GM21717 (cell line): ENCODE measurements at regions not wholly inside any gene's neighbourhood (a gene's known extent, or its start where the extent isn't known, plus 50 kb on each side); places are given as distances from the start of the nearest gene placed in this dataset.

Experiments
- ATAC-seq: cut with Tn5 transposase; IDR thresholded peaks from one replicate; pipeline ENCODE4 v1.9.1; 2021; ENCODE audit warnings: mild to moderate bottlenecking, moderate library complexity; ENCODE audit not compliant: unreplicated experiment

DNA sequence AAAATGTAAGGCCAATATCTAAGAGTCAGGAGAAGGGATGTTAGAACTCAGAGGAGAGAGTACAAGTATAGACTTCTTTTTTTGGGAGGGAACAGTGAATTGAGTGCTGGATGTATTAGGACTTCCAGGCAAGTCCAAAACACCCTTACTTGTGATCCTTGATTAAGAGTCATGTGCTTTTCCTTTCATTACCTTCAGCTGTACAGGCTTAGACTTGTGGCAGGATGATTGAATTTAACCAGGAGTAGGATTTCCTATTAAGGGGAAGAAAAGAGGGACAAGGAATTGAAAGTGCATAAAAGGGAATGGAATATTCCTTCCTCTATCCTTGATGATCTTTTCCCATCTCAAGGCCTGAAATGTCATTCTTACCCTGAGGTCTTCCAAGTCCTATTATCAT lies 606.7 kb downstream of the STIM2 start:
- no peak for ATAC-seq

DNA sequence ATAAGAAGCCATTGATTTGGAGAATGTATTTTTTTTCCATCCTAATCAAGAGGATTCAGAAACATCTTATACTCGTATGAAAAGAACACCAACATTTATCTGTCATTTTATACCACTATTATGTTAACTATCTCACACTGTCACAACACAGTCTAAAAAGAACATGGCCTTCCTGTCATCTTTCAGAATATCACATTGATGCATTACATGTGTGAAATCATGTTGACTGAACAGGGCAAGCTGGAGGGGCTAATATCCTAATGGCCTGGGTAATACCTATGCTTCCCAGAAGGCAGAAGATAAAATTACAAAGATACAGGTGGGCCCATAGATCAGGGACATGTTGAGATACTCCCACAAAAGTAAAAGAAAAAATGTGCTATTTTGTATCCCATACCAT lies 611.7 kb downstream of the STIM2 start:
- ATAC-seq: no peak

DNA sequence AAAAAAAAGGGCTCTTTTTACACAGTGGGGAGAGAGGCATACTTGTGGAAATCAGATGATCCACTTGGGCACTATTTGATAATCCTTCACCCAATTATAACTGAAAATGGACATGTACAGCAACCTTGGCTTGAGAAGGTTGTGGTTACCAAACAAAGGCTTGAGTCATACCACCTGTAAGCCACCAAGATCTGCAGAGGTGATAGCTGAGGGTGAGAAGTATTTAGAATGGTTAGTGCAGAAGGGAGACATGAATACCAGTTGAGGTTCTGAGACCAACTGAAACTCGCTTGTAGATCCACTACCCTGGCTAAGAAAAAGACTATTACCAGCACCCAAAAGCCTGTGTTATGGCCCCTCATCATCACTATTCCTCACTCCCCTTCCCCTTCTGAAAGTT lies 614.0 kb downstream of the STIM2 start:
- no peak for ATAC-seq

DNA sequence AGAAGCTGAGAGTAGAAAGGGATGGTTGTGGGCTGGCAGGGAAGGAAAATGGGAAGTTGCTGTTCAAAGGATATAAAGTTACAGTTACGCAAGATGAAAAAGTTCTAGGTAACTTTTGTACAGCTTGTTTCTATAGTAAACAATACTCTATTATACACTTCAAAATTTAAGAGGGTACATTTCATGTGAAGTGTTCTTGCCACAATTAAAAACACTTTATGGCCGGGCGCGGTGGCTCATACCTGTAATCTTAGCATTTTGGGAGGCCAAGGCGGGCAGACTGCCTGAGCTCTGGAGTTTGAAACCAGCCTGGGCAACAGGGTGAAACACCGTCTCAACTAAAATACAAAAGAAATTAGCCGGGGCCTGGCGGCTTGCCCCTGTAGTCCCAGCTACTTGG lies 623.6 kb downstream of the STIM2 start:
- ATAC-seq: no peak

DNA sequence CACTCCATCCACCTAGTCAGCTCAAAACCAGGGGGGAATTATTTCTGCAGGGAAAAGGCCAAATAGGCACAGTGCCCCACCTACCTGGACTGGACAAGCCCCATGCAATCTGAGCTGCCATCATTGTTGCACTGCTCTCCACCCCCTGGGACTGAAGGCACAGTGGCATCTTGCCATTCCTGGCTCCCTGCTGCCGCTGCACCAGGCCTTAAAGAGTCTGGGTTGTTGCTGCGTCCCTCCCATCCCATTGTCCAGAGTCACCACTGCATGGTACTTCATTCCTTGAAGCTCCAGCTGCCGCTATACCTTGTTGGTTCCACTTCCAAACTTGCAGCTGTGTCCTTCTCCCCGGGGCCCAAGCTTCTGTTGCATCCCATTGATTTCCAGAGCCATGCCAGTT lies 629.7 kb downstream of the STIM2 start:
- no peak for ATAC-seq

DNA sequence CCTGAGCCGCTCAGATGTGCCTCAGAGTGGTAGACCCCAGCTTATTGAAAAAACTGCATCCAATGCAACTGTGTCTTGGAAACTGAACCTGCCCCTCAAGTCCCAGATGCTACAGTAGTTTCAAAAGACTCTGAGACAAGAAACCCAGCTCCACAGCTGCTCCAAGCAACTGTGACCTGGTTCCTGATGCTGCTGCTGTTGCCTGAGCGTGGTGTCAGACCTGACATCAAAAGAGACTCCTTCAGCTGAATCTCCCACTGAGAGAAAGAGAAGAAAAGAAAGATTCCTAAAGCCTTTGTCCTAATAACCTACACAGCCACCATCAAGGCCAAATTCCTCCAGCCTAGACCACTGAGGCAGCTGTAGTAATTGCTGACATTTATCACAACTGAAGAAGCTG lies 630.1 kb downstream of the STIM2 start:
- ATAC-seq: no peak

DNA sequence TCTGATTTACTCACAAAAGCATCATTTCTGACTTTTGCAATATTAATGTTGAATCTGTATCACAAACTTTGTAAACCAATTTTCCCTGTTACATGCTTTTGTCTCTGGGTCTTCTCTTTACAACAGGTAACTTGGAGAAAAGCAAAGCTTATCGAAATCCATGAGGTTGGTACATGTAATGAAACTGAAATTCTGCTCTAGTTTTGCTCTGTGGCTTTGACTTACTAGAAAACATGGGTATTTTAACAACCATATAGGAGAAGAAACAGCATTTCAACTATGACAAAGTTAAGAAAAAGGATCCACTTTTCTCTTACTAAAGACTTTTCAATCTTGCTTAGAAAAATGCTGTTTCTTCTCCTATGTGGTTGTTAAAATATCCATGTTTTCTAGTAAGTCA lies 645.8 kb downstream of the STIM2 start:
- no peak for ATAC-seq

DNA sequence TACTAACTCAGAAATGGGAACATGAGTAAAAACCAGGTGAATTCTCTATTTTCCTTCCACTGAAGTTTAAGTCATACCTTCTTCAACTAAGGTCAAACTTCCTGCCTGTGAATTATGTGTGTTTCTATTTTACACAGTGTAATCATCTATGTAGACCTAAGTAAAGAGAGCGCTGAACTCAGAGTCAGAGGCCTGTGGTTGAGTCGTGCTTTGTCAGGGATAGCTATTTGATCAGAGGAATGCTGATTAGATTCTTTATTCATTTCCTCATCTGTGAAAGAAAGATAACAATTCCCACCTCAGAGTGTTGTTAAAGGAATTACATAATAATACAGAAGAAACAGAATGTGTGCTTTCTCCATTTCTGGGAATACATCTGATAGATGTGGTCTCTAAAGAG lies 654.1 kb downstream of the STIM2 start:
- ATAC-seq: no peak

DNA sequence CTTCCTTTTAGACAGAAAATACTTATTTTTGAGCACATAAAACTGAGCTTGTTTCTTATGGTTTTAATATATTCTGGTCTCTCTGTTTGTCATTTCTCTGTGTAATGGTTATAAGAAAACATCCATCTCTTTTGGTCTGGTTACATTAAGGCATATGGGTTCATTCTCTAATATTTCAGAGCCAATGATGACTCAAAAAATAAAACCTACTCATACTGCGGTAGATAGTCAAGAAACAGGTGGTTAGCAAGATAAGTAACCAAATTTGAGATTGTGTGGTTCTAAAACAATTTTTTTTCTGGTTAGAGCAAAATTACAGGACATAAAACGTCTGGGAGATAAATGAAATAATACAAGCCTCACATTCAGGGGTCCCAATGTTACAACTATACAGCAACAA lies 654.5 kb downstream of the STIM2 start:
- ATAC-seq: no peak

DNA sequence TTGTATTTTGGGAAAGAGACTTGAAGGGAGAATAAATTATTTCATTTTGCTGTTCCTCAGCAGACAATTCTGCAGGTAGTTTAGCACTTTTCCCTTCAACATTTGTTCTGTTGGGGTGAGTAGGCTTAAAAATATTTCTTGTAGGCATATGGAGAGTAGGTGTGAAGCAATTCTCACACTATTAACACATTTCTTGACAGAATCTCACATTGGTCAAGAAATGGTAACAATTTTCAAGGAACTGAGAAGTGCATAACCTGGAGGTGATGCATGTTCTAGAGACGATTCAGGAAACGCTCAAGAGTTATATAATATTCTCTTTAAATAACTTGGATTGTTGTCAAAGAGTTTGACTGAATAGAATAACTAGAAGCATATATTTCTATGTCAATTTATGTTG lies 658.2 kb downstream of the STIM2 start:
- no peak for ATAC-seq

DNA sequence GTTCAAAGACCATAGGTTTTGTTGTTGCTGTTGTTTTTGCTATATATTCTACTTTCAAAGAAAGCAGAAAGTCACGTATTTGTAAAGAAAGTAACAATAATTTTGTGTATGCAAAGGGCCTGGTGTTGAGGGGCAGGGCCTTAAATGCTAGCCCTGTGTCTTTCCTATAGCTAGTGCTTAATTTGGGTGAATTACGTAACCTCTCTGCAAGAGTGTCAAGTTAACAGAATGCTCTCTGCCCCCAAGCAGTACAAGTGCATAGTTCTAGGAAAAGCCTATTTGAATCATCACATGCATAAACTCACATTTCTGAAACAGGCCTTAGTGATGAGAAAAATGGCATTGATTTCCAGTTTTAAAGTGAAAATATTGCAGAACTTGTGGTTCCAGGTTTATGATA lies 663.6 kb downstream of the STIM2 start:
- ATAC-seq: no peak

DNA sequence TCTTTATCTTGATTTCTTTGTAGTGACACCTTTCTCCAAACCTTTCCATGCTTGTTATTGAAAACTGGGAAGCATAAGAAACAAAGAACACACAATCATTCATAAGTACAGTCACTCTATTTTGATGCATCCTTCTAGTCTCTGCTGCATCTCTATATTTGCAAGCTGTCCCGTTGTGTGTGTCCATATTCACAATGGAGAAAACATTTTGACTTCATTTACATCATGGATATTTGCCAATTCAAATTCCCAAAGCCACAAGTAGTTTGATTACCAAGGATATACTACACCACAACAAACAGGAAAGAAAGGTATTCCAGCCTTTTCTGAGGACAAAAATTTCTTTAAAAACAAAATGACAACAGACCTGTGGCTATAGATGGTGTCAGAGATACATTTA lies 673.8 kb downstream of the STIM2 start:
- ATAC-seq: no peak

DNA sequence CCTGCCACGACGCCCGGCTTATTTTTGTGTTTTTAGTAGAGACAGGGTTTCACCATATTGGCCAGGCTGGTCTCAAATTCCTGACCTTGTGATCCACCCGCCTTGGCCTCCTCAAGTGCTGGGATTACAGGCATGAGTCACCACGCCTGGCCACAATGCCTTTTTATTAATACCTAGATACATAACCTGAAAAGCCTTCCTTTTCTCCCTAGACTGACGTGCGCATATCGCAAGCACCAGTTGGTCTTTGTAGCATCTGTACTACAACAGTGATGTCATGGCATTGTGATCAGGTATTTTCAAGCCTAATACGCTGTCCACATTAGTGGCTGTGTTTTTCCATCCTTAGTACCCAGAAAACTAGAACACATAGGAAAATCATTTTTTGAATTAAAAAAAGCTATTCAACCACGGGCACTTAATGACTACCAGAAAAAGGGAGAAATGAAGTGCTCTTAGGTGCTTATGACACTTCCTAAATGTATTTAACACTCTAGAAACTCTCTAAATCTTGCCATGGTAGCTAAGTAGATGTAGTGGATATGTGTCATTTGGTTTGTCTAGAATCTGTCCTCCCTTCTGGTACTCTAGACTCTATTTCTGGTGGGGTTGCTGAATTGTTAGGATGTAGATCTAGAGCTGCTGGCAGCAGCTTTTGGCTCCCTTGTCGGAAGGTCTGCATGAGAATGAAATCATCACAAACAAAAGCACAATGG lies 707.8 kb downstream of the STIM2 start:
- ATAC-seq: no peak

DNA sequence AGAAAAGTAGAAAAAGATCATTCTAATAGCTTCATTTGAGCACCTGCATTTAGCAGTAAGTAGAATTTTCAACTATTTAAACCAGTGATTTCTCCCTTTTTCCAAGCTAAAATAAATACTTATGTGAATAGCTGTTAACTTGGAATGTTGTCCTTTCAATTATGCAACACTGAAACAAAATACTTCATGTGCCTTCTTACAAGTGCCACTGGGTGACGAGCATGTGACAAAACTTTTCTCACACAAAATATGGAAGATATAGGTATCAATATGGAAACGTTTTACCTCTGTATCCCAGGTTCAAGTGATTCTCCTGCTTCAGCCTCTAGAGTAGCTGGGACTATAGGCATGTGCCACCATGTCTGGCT lies 708.3 kb downstream of the STIM2 start:
- ATAC-seq: no peak

DNA sequence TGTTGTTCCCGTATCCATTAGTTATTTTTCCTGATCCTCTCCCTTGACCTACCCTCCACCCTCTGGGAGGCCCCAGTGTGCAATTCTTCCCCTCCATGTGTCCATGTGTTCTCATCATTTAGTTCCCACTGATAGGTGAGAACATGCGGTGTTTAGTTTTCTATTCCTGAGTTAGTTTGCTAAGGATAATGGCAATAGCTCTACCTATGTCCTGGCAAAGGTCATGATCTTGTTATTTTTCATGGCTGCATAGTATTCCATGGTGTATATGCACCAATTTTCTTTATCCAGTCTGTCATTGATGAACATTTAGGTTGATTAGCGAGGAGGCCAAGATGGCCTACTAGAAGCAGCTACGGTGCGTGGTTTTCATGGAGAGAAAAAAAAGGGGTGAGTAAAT lies 714.1 kb downstream of the STIM2 start:
- ATAC-seq: no peak

DNA sequence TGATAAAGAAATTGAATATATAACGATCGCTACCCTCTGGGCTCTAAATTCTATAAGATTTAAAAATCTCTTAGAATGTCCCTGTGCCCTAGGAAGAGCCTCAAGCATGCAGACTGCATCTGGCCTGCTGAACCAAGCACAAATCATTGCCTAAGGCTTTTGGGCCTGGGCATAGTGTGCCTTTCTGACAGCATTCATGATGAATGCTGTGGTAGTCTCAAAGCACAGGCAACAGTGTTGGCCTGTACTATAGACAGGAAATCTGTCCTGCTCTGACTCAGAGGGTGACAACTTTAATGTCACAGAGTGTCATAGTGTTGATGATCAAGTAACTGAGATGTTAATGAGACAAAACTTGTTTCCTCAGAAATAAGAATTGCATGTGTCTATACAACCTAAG lies 717.3 kb downstream of the STIM2 start:
- ATAC-seq: no peak

DNA sequence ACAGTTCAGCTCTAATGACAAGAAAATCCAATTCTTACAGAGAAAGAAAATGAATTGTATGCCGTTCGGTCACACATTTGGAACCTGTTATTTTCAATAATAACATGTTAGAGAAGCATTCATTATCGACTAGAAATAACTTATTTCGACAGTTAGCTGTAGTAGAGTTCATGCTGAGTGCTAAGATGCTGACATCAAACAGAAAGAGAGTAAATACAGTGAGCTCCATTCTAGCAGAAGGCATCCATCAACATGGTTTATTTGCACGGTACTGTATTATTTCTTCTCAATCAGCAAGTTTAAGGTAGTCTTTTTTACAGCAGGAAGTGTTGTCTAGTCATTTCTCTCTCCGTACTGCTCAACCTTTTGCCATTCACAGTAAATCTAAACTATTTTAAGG lies 732.1 kb downstream of the STIM2 start:
- no peak for ATAC-seq

DNA sequence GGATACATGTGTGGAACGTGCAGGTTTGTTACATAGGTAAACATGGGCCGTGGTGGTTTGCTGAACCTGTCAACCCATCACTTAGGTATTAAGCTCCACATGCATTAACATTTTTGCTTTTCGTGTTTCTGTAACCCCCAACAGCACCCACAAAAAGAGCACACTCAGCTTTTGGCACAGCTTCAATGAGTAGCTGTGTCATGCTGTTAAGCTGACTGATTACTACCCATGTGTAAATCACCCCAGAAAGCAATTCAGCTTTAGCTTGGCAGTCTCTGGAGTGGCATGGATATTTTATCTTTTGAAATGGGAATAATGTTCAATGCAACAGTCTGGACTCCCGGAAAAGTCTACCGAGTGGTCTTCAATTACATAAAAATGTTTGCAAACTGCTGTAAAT lies 734.3 kb downstream of the STIM2 start:
- ATAC-seq: no peak

DNA sequence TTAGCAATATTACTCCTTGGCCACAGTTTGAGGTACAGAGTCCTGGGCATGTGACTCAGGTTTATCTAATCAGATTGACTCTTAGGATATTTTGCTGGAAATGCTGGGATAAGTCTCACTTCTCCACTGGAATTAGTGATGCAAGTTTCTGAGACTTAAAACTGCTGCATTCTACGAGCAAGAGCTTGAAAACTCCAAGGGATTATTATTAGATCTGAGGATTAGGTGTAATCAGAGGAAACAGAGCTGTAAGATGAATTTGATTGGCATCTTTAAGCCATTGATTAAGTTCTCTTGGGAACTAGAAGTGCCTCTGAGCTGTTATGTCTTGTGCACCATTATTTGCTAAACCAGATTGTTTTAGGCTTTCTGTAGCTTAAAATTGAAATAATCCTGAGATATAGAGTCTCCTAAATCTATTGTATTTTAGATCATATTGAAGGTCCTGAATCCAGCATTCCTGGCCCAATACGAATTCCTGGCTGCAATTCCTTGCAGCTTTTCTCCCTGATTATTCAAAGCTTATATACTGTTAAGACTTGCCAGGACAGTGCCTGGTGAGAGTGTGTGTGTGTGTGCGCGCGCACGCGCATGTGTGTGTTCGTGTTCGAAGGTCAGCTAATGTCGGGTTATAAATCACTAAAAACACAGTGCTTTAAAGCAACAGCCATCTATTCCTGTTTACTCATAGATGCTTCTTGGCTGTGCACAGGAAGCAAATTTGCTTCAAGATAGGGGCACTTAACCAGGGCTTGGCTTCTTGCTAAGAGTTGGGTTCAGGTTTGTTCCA lies 735.1 kb downstream of the STIM2 start:
- ATAC-seq: no peak

DNA sequence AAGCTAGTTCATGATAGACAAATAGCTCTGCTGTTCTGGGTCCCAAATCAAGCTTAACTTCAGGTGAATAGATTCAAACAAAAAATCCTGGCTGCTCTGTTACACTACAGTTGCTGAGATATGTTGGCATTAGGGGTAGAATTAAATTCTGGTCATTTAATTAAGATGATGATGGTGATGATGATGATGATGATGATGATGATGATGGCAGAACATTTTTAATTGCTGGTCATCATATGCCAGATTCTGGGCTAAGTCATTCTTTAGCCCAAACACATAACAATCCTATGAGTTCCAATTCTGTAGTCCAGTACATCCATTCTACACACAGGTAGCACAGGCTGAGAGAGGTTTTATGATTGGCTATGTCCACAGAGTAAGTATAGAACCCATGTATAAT lies 741.5 kb downstream of the STIM2 start:
- no peak for ATAC-seq

DNA sequence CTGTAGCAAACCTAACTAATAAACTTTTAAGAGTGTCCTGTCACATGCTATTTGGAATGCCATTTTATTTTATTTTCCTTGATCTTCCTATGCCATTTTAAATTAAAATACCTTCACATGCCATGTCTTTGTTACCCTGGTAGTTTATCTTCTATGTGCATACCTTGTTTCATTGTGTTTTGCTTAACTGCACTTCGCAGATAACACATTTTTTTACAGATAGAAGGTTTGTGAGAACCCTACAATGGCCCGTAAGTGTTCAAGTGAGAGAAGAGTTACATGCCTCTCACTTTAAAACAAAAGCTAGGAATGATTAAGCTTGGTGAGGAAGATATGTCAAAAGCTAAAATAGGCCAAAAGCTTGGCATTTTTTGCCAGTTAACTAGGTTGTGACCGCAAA lies 744.1 kb downstream of the STIM2 start:
- ATAC-seq: no peak

DNA sequence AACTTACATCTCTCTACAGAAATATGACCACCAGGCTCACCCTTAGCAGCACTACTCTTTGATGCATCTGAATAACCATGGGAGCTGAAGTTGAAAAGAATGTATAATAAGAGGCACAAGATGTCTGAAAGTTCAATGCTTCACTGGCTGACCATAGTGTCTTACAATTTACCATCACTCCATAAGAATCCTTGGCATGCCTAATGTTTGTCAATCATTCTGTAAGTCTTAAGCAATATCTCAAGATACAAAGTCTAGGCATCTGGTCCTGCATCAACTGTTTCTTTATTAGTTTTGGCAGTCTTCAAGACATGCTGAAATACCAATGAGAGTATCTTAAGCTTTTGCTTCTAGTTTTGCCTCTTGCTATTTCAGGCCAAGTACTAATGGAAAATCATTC lies 755.5 kb downstream of the STIM2 start:
- no peak for ATAC-seq

DNA sequence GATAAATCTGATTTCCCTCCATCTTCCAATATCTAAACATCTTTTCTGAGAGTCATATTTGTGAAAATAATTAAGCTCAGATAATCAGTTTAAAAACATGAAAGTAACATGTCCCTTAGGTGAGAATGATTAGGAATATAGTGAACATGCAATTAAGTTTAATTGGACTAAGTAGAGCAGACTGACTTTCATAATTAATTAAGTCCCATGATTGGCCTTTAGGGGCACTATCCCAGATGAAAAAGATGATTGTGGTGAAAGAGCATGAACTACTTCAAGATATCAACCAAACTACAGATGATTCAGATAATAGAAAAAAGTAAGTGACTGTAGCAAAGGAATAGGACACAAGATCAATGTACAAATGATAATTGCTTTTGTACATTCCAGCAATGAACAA lies 758.8 kb downstream of the STIM2 start:
- ATAC-seq: no peak
